GM19324 (cell line): ENCODE measurements at regions not wholly inside any gene's neighbourhood (a gene's known extent, or its start where the extent isn't known, plus 50 kb on each side); places are given as distances from the start of the nearest gene placed in this dataset.
"Not testable (repeated sequence)": the region's sequence is repeated elsewhere in the genome, so short reads cannot be mapped to it uniquely, and the experiment has no call there.

ENCODE experiments used
- ATAC-seq: cut with Tn5 transposase; IDR thresholded peaks from one replicate; pipeline ENCODE4 v1.9.1; 2021; ENCODE audit warnings: mild to moderate bottlenecking, moderate library complexity; ENCODE audit not compliant: unreplicated experiment, low FRiP score

- not testable (repeated sequence) for ATAC-seq
Measured at GRCh38 chr6:57708061-57708460, 390.6 kb downstream of the PRIM2 start.

DNA sequence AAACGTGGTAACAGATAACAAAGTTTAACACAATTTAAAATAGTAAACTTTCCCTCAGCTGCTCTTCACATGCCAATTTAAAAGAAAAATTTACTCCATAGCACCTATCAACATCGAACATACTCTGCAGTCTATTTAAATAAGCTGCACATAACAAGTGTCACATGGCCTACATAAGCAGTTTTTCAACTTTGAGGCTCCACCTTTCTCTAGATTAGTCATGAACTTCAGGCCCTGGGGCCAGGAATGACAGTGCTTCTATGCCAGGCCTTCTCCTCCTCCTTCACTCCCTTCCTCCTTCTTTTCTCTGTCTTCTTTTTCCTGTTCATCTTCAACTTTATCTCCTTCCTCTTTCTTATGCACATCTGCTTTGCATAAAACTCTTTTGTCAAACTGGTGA, 405.1 kb downstream of the PRIM2 start:
- ATAC-seq: not testable (repeated sequence)

GRCh38 chr6:57723815-57724401, 406.5 kb downstream of the PRIM2 start:
- not testable (repeated sequence) for ATAC-seq

- ATAC-seq: not testable (repeated sequence)
Measured at GRCh38 chr6:57729407-57729806, 412.0 kb downstream of the PRIM2 start.

DNA sequence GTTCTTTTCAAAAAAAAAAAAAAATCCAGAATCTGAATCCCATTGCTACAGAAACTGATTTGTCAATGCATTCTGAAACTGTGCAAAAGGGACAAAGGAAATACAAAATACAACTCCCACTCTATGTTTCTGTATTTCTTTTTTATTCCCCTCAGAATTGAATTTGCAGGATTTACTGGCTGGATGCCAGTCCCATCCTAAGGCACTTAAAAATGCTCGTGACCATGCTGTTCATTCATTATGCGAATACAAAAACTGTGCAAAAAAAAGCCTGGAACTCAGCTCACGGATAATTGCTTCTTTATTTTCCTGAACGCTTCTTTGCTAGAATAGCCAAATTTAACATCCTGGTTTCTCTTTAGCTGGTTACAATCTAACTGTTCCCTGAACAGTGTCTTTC, 413.3 kb downstream of the PRIM2 start:
- not testable (repeated sequence) for ATAC-seq

DNA sequence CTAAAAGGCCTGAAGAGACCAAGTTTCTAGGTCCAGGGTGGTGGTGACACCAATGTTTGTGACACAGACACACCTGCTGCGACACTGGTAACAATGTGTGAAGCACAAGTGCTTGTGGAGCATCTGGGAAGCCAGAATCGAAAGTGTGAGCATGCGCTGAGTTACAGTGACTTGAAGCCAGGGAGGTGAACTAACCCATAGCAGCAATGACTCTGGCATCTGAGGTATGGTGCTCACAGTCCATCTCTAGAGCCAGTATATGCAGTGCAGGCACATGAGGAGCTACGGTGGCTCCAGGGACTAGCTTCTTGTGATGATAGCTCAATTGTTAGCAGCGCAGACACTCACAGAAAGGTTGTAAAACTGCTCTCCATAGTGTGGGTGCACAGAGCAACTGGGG, 430.3 kb downstream of the PRIM2 start:
- not testable (repeated sequence) for ATAC-seq

DNA sequence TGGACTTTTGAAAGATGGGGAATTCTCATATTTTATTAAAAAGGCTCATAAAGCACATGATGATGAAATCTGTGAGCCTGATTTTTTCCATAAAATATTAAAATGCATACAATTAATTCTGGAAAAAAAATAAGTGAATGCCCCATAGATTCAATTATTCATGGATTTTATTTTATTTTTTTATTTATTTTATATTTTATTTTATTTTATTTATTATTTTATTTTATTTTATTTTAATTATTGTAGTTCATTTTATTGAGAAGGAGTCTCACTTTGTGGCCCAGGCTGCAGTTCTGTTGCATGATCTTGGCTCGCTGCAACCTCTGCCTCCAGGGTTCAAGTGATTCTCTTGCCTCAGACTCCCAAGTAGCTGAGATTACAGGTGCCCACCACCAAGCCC, 442.4 kb downstream of the PRIM2 start:
- not testable (repeated sequence) for ATAC-seq

- not testable (repeated sequence) for ATAC-seq
Measured at GRCh38 chr6:57792720-57793397, 475.4 kb downstream of the PRIM2 start.

GRCh38 chr6:57793398-57793762, 475.9 kb downstream of the PRIM2 start:
- not testable (repeated sequence) for ATAC-seq

GRCh38 chr6:57799703-57800479, 482.5 kb downstream of the PRIM2 start:
- ATAC-seq: not testable (repeated sequence)

- not testable (repeated sequence) for ATAC-seq
Measured at GRCh38 chr6:57808581-57808980, 491.2 kb downstream of the PRIM2 start.

DNA sequence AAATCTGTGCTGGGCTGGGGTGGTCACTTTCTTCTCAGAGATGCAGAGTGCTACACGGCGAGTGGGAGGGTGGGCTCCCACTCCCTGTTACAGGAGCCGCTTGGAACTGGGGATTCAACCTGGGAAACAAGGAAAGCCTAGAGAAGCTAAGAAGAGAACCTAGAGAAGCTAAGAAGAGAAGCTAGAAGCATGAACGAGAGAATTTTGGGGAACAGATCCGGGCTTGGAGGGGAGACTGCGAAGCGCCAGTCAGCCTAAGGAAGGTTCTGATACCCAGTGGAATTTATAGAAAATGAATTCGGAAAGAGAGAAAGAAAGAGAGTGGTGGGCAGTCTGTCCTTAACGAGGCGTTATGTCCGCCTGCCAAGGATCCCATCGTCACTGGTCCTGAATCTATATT, 492.0 kb downstream of the PRIM2 start:
- not testable (repeated sequence) for ATAC-seq

DNA sequence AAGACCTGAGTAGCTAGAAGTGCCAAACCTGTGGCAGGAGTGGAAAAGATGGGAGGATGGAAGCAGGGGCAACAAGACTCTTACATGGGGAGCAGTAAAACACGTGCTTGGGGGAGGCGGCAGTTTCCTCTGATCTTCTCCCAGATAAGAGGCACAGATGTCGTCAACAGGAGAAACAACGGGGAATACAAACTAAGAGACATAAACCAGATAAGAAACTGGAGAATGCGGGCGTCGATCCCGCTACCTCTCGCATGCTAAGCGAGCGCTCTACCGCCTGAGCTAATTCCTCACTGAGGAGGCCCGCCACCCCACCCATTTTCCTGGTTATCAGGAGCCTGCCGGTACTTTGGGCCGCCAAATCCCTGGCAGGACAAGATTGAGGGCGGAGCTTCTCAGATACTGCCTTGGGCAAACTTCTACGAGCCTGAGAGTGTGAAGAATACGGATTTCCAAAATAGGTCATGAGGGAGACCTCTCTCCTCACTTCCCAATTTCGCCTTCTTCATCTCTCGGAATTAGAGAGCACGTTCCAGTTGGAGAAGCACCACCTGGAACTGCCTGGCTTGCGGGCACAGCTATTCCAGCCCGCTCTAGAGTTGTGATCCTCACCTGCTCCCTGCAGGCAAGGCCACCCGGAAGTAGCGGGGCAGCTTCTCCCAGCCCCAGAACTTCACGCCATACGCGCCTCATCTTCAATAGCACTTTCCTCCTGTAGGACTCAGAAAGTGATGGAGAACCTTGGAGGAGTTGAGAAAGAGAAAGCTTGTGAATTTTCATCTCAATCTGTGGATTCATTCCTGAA, 496.0 kb downstream of the PRIM2 start:
- not testable (repeated sequence) for ATAC-seq

GRCh38 chr6:57815826-57816225, 498.4 kb downstream of the PRIM2 start:
- ATAC-seq: not testable (repeated sequence)

GRCh38 chr6:57821325-57821724, 503.9 kb downstream of the PRIM2 start:
- ATAC-seq: not testable (repeated sequence)

- not testable (repeated sequence) for ATAC-seq
Measured at GRCh38 chr6:57822448-57822847, 505.0 kb downstream of the PRIM2 start.

DNA sequence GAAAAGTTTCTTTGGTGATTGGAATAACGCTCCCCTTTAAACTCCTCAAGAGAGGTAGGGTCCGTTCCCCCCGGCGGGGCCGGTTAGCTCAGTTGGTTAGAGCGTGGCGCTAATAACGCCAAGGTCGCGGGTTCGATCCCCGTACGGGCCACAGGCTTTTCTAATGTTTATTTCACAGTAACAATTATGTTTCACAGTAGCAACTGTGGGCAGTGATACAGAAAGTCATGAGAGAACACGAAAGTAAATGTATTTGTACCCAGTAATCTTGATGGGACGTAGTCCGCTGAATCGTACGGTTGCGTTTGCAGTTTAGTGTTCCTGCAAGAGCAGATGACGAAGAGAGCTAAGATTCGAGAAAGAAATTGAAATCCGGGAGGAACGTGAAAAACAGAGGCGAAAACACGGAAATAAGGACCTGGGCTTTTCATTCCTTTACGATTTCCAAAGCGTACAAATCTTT, 505.5 kb downstream of the PRIM2 start:
- no peak for ATAC-seq

GRCh38 chr6:57837622-57838209, 520.3 kb downstream of the PRIM2 start:
- not testable (repeated sequence) for ATAC-seq

- ATAC-seq: not testable (repeated sequence)
Measured at GRCh38 chr6:57841551-57841950, 524.1 kb downstream of the PRIM2 start.
